ENCODE measurements at regions not wholly inside any gene's neighbourhood (a gene's known extent, or its start where the extent isn't known, plus 50 kb on each side); places are given as distances from the start of the nearest gene placed in this dataset.
"Not testable (repeated sequence)": the region's sequence is repeated elsewhere in the genome, so short reads cannot be mapped to it uniquely, and the experiment has no call there.

DNA sequence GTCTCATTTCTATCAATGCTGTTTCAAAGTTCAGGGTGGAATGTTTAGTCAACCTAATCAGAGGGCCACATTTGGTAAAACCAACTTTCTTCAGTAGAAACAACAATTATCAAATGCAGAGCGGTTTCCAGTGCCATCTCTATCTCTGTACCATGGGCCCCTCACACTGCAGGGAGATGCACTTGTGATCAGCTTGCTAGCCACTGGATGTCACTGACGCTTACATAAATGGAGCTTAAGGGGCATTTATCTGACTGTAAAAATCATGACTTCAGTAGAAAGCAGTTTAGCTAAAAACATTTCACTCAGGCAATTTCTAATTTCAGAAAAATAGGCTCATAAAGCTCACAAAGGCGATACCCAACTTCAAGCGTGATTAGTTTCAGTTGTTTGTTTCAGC lies 678.0 kb downstream of the ZEB2 start:
- no peak for DNase-seq

- no peak for DNase-seq
Observed at GRCh38 chr2:143840601-143841000, 679.3 kb downstream of the ZEB2 start.

- DNase-seq, result no peak
Observed at GRCh38 chr2:143840194-143840593, 679.7 kb downstream of the ZEB2 start.

- DNase-seq, result no peak
Observed at GRCh38 chr2:143839456-143839855, 680.5 kb downstream of the ZEB2 start.

DNA sequence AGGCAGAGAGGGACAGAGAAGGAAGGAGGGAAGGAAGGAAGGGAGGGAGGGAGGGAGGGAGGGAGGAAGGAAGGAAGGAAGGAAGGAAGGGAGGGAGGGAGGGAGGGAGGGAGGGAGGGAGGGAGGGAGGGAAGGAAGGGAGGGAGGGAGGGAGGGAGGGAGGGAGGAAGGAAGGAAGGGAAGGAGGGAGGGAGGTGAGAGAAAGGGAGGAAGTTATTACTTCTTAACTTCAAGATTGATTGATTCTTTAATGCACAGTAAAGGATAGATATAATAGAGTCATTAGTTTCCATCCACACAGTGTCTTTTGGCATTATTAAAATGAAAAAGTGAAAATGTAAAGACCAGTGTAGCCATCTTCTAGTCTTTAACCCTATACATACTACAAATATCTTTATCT lies 682.9 kb downstream of the ZEB2 start:
- DNase-seq, result not testable (repeated sequence)

- no peak for DNase-seq
Observed at GRCh38 chr2:143835481-143835880, 684.4 kb downstream of the ZEB2 start.

DNA sequence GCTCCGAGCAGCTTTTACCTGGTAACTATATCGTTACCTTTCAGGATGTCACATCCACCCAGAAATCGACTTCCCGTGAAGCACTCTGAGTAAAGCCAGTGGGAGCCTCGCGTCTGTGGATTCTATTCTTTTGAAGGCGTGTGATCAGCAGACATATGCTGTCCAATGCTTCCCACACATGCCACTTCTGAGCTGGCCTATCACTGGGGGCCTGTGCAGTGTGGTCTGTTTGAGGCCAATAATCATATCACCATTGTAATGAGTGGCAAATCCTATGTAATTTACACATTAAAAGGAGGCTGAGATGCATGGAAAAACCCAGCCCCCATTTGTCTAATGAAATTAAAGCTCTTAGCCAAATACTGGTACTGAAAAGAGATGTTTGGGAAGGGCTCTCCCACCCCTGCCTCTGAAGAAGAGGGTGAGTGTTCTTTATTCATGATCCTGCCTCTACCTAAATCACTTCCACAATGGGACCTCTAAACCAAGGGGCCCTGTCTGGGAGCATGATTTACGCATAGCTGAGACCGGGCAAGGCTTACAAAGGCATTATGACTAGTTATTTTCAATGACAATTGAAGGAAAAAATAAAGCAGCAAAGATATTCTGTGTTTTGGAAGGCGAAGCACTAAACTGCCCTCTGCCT lies 686.8 kb downstream of the ZEB2 start:
- DNase-seq, result no peak

DNA sequence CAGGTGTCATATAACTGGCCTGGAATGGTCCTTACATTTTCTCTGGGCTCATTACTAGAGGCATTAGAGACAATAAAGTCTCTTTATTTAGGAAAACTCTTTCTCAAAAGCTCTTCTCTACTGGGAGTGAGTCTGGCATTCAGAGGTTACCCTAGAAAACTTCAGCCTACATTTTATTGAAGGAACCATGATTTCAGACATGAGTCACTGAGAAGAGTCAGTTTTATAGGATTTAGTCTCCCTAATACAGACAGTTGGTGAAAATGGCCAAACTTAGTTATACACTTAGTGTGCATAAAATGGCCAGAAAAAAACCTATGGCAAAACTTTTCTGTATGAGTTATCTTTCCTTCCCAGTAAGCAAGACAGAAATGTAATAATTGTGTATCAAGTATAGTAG lies 689.4 kb downstream of the ZEB2 start:
- DNase-seq, result no peak

- no peak for DNase-seq
Observed at GRCh38 chr2:143828763-143829537, 691.0 kb downstream of the ZEB2 start.

GRCh38 chr2:143824791-143825190 lies 695.1 kb downstream of the ZEB2 start:
- no peak for DNase-seq

GRCh38 chr2:143823876-143824275 lies 694.7 kb downstream of the ARHGAP15 start:
- DNase-seq, result no peak

- no peak for DNase-seq
Observed at GRCh38 chr2:143823296-143823695, 694.1 kb downstream of the ARHGAP15 start.

- DNase-seq, result no peak
Observed at GRCh38 chr2:143822736-143823135, 693.5 kb downstream of the ARHGAP15 start.

GRCh38 chr2:143819764-143820163 lies 690.5 kb downstream of the ARHGAP15 start:
- DNase-seq, result no peak

GRCh38 chr2:143819190-143819735 lies 690.0 kb downstream of the ARHGAP15 start:
- DNase-seq, result no peak
